Lower leg skin (tissue), 3 donors: ENCODE measurements at regions not wholly inside any gene's neighbourhood (a gene's known extent, or its start where the extent isn't known, plus 50 kb on each side); places are given as distances from the start of the nearest gene placed in this dataset.

Source experiments
- CTCF ChIP-seq, 3 donors: fragments of 450-650 bp; IDR thresholded peaks; one replicate each; pipeline ENCODE4 v1.5.1; 2016; ENCODE audit warnings: antibody characterized with exemption in 3 of 3, mild to moderate bottlenecking in 3 of 3, moderate library complexity in 2 of 3
- POLR2A ChIP-seq, 2 donors: fragments of 450-650 bp; IDR thresholded peaks; one replicate each; pipeline ENCODE4 v1.6.1; 2016 to 2017; ENCODE audit warnings: antibody characterized with exemption in 2 of 2, mild to moderate bottlenecking in 1 of 2, moderate library complexity in 1 of 2

GRCh38 chr15:87752250-87752951, 504.1 kb downstream of the NTRK3 start:
- TF ChIP-seq POLR2A (IDR thresholded peaks at IDR 0.05) (no peak), CTCF (IDR thresholded peaks at IDR 0.05) (no peak)
